HepG2 (cell line): ENCODE measurements at regions not wholly inside any gene's neighbourhood (a gene's known extent, or its start where the extent isn't known, plus 50 kb on each side); places are given as distances from the start of the nearest gene placed in this dataset.

Experiments used
- ATAC-seq: fragments of 200-7000 bp; cut with Tn5 transposase; 3 replicates; pipeline ENCODE4 v1.9.1; 2020; ENCODE audit warnings: mild to moderate bottlenecking, moderate library complexity
- BruUV-seq: library from RNA; stranded (reverse); fragments of 400-500 nt; replicated peaks from 2 replicates; lab custom pipeline; 2021; lab: Mats Ljungman, UMichigan
- CTCF ChIA-PET: fragments of 300-600 bp; formaldehyde crosslinking; extraction: SDS; loops from one replicate; lab custom pipeline; 2021; ENCODE audit warnings: low total read pairs, inconsistent platforms, low intra/inter-chr PET ratio; lab: Yijun Ruan, JAX
- POLR2A ChIA-PET: fragments of 350-600 bp; sonication (Branson Sonifier 250); formaldehyde crosslinking; loops from one replicate; lab custom pipeline; 2020; ENCODE audit warnings: antibody characterized with exemption, inconsistent platforms; lab: Yijun Ruan, JAX
- DNase-seq: peaks from one replicate; pipeline ENCODE4 v3.0.0-alpha.2; 2015; ENCODE audit warnings: low spot score
- FAIRE-seq: peaks from 3 replicates; lab custom pipeline; 2011; peaks lifted over from hg19 to GRCh38; lab: Jason Lieb, UNC
- H2AFZ ChIP-seq: one replicate; pipeline ENCODE4 v1.6.1; 2011; ENCODE audit warnings: low read length, inconsistent platforms
- H3K27ac ChIP-seq: fragments of 300-600 bp; 3 replicates; pipeline ENCODE4 v1.8.0; 2011; ENCODE audit warnings: mixed run types, mild to moderate bottlenecking, mixed read lengths, low read length, inconsistent platforms; ENCODE audit not compliant: insufficient read depth; ENCODE audit errors: extremely low read length
- H3K27me3 ChIP-seq, 2 experiments: fragments of 200-600 bp in 1 of 2; 2 replicates in 1 of 2; 3 replicates in 1 of 2; pipeline versions ENCODE4 v1.6.0 to v1.8.0; 2011; ENCODE audit warnings: low read length in 2 of 2, mild to moderate bottlenecking in 2 of 2, moderate library complexity in 2 of 2, inconsistent platforms in 1 of 2; ENCODE audit not compliant: insufficient read depth in 2 of 2, control insufficient read depth in 1 of 2
- H3K36me3 ChIP-seq, 2 experiments: fragments of 200-600 bp in 1 of 2; replicated peaks in 1 of 2; 2 replicates in 1 of 2; 3 replicates in 1 of 2; pipeline versions ENCODE4 v1.5.1 to v1.8.0; 2011; ENCODE audit warnings: low read length in 2 of 2, inconsistent platforms in 1 of 2; ENCODE audit not compliant: insufficient read depth in 2 of 2, control insufficient read depth in 1 of 2
- H3K4me1 ChIP-seq: 2 replicates; pipeline ENCODE4 v1.5.1; 2012; ENCODE audit warnings: low read length, inconsistent platforms; ENCODE audit not compliant: insufficient read depth
- H3K4me2 ChIP-seq: 2 replicates; pipeline ENCODE4 v1.6.0; 2011; ENCODE audit warnings: low read depth, low read length, inconsistent platforms
- H3K4me3 ChIP-seq, 3 experiments: fragments of 200-600 bp in 1 of 3; sonication (generic), shearing (Covaris generic) in 1 of 3; replicated peaks in 1 of 3; 2 replicates each; pipeline ENCODE4 v1.5.1; 2011 to 2016; ENCODE audit warnings: low read length in 3 of 3, inconsistent platforms in 2 of 3, low read depth in 2 of 3, mild to moderate bottlenecking in 2 of 3, control low read depth in 1 of 3, mixed read lengths in 1 of 3; ENCODE audit not compliant: insufficient read depth in 1 of 3
- H3K79me2 ChIP-seq: one replicate; pipeline ENCODE4 v1.6.1; 2011; ENCODE audit warnings: low read length, inconsistent platforms; ENCODE audit not compliant: insufficient read depth
- H3K9ac ChIP-seq: 2 replicates; pipeline ENCODE4 v1.6.0; 2011; ENCODE audit warnings: mild to moderate bottlenecking, low read depth, low read length, inconsistent platforms; ENCODE audit not compliant: insufficient read depth
- H3K9me3 ChIP-seq: 2 replicates; pipeline ENCODE4 v1.5.1; 2012; ENCODE audit warnings: mild to moderate bottlenecking, low read length
- H4K20me1 ChIP-seq: 2 replicates; pipeline ENCODE4 v1.6.0; 2011; ENCODE audit warnings: inconsistent platforms, mild to moderate bottlenecking, low read length, moderate library complexity; ENCODE audit not compliant: insufficient read depth
- CHD2 ChIP-seq: IDR thresholded peaks from 2 replicates; pipeline ENCODE4 v1.6.1; 2011; ENCODE audit warnings: low read depth, low read length, improper control_type of control experiment
- FIP1L1 ChIP-seq: fragments of 200-400 bp; formaldehyde crosslinking; IDR thresholded peaks from 2 replicates; pipeline ENCODE4 v1.6.1; 2018; ENCODE audit warnings: low read depth, mild to moderate bottlenecking, low read length, moderate library complexity, borderline replicate concordance; ENCODE audit not compliant: insufficient read depth
- KLF12 ChIP-seq: sonication (generic); formaldehyde crosslinking; IDR thresholded peaks from 2 replicates; pipeline ENCODE4 v1.4.0; 2020; ENCODE audit warnings: missing genetic modification reagents, borderline replicate concordance
- SMAD3 ChIP-seq: sonication (generic); formaldehyde crosslinking; IDR thresholded peaks from 2 replicates; pipeline ENCODE4 v1.4.0; 2020; ENCODE audit warnings: missing genetic modification reagents
- TAF15 ChIP-seq: fragments of 200-400 bp; formaldehyde crosslinking; IDR thresholded peaks from one replicate; pipeline ENCODE4 v1.6.1; 2018; ENCODE audit warnings: mild to moderate bottlenecking, low read depth, low read length; ENCODE audit not compliant: poor library complexity, severe bottlenecking
- THYN1 ChIP-seq: sonication (generic); formaldehyde crosslinking; IDR thresholded peaks from 2 replicates; pipeline ENCODE4 v1.8.1; 2023; ENCODE audit warnings: low read depth, mild to moderate bottlenecking, moderate library complexity, missing genetic modification reagents, borderline replicate concordance
- ZFX ChIP-seq: sonication (generic); formaldehyde crosslinking; IDR thresholded peaks from 2 replicates; pipeline ENCODE4 v1.4.0; 2020; ENCODE audit warnings: mild to moderate bottlenecking, low read depth, missing genetic modification reagents, moderate library complexity
- ZNF234 ChIP-seq: sonication (generic); formaldehyde crosslinking; conservative IDR thresholded peaks from 2 replicates; pipeline ENCODE4 v1.5.1; 2020; ENCODE audit warnings: mild to moderate bottlenecking, missing genetic modification reagents
- WGBS: methylation state at CpG from one replicate; pipeline ENCODE4 v1.1.6; 2017; ENCODE audit warnings: low lambda C conversion rate; 5-methylcytosine and 5-hydroxymethylcytosine counted together
- in situ Hi-C: cut with HindIII; loops from 2 replicates; pipeline ENCODE4 v1.10.0; 2017; ENCODE audit warnings: low pct_unique_long_range_greater_than_20kb; ENCODE audit not compliant: extremely low pct_ligation_motif_present
- intact Hi-C: fragments of 100-400 bp; cut with micrococcal nuclease; formaldehyde crosslinking; loops from one replicate; pipeline ENCODE4 v1.10.0; 2022; ENCODE audit not compliant: unreplicated experiment
- TF ChIP-seq, protein P1 (sequence below): sonication (generic); formaldehyde crosslinking; IDR thresholded peaks from 2 replicates; pipeline ENCODE4 v1.4.0; 2020; ENCODE audit warnings: missing genetic modification reagents
- TF ChIP-seq, protein P2 (sequence below): sonication (generic); formaldehyde crosslinking; IDR thresholded peaks from 2 replicates; pipeline ENCODE4 v1.4.0; 2020; ENCODE audit warnings: missing genetic modification reagents, mild to moderate bottlenecking, borderline replicate concordance
- TF ChIP-seq, protein P3 (sequence below): sonication (generic); formaldehyde crosslinking; IDR thresholded peaks from 2 replicates; pipeline ENCODE4 v1.5.0; 2020; ENCODE audit warnings: missing genetic modification reagents, mild to moderate bottlenecking, borderline replicate concordance

DNA sequence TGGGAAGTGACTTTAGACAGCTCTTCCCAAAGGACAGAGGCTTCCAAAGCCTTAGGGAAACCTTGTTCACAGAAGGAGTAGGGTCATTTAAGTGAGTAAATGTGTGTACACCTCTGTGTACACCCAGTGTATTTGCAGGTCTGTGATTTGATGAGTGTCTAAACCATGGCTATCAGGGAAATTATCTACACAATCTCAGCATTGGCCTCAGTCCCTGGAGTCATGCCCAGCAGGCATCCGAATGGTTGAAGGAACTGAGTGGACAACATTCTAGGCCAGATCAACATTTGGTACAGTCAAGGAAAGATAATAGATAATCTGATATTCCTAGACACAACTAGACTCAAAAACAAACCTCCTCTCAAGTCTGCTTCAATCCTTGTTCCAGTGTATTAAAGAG, 258.4 kb upstream of the DAPK1 start:
- Histone ChIP-seq H3K9me3 (no peaks in the 10 kb centered on the region), H3K36me3 (no peaks in the 10 kb centered on the region), H3K9ac (no peak overlapping the region), H3K4me2 (no peak overlapping the region), H3K4me1 (no peaks in the 10 kb centered on the region), H3K27ac (no peak overlapping the region), H3K27me3 (peaks cover 2 to 7% of the 10 kb centered on the region in 2 experiments; a peak in 3 of 5 replicates), H4K20me1 (no peaks in the 10 kb centered on the region), H2AFZ (no peak overlapping the region), H3K4me3 (no peak overlapping the region), H3K79me2 (no peaks in the 10 kb centered on the region)
- POLR2A ChIA-PET = no interaction called here
- intact Hi-C loops (no loop called here), in situ Hi-C loops (loop anchor here (10.0 kb wide), 1 partner anchor 65 kb away; no protein-coding TSS in a partner anchor)
- WGBS = 60% methylated on average over 1 of the region's 1 CpG
- no TSS peak for BruUV-seq
- CTCF ChIA-PET = no interaction called here
- DNase-seq (no peak), ATAC-seq (no peak), FAIRE-seq (no peak)
- no peak for TF ChIP-seq ZNF234 (CRISPR knock-in tag)
- no peak for TF ChIP-seq ZFX (CRISPR knock-in tag)
- TF ChIP-seq KLF12 (CRISPR knock-in tag) = no peak
- no peak for TF ChIP-seq CHD2
- TF ChIP-seq FIP1L1 = no peak
- TF ChIP-seq TAF15 = no peak
- TF ChIP-seq, protein P1, sequence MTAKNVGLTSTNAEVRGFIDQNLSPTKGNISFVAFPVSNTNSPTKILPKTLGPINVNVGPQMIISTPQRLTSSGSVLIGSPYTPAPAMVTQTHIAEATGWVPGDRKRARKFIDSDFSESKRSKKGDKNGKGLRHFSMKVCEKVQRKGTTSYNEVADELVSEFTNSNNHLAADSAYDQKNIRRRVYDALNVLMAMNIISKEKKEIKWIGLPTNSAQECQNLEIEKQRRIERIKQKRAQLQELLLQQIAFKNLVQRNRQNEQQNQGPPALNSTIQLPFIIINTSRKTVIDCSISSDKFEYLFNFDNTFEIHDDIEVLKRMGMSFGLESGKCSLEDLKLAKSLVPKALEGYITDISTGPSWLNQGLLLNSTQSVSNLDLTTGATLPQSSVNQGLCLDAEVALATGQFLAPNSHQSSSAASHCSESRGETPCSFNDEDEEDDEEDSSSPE (CRISPR knock-in tag) = no peak
- TF ChIP-seq, protein P2, sequence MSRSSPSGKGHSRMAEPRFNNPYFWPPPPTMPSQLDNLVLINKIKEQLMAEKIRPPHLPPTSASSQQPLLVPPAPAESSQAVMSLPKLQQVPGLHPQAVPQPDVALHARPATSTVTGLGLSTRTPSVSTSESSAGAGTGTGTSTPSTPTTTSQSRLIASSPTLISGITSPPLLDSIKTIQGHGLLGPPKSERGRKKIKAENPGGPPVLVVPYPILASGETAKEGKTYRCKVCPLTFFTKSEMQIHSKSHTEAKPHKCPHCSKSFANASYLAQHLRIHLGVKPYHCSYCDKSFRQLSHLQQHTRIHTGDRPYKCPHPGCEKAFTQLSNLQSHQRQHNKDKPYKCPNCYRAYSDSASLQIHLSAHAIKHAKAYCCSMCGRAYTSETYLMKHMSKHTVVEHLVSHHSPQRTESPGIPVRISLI (CRISPR knock-in tag) = no peak
- no peak for TF ChIP-seq SMAD3
- TF ChIP-seq, protein P3, sequence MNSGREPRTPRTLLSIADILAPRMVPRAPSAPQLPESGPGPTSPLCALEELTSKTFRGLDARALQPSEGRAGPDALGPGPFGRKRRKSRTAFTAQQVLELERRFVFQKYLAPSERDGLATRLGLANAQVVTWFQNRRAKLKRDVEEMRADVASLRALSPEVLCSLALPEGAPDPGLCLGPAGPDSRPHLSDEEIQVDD = no peak
- TF ChIP-seq THYN1 (CRISPR knock-in tag) = no peak
